ENCODE measurements at regions not wholly inside any gene's neighbourhood (a gene's known extent, or its start where the extent isn't known, plus 50 kb on each side); places are given as distances from the start of the nearest gene placed in this dataset.

DNA sequence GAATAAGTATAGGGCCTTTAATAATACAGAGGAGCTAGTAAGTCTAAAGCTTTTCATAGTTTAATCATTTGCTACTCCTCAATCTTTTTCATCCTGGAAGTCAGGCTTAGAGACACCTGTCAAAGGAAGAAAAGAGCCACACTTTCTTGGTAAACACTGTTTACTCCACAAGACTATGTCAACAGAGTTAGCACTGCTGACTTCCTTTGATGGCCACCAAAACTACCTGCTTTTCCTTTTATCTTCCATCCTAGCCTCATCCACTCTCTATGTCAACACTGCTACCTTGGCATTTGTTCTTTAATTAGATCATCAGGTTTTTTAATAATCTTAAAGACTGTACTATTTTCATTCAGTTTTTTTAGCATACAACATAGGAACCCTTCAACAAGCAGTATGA is 106.2 kb downstream of the ELAPOR2 start:
- CTCF ChIA-PET, result interaction anchor here (0.8 to 1.0 kb wide), 2 partner anchors 11 to 283 kb away, joined by 3 read pairs; no protein-coding TSS in a partner anchor

More for the DNA sequence above, 106.2 kb downstream of the ELAPOR2 start:
- Histone ChIP-seq H3K27ac (ENCODE audit: control insufficient read depth, insufficient read depth) (no peak overlapping the region), H3K4me2 (ENCODE audit: control insufficient read depth, insufficient read depth) (no peak overlapping the region), H3K9me3 (replicated peaks; ENCODE audit: control insufficient read depth, insufficient read depth, low read length) (no peaks in the 10 kb centered on the region), H3K4me1 (ENCODE audit: control insufficient read depth, insufficient read depth, low read length) (peaks cover 24% of the 10 kb centered on the region), H3K36me3 (ENCODE audit: control insufficient read depth in 2 of 2, insufficient read depth in 2 of 2, low read length in 1 of 2) (no peaks in the 10 kb centered on the region), H3K4me3 (no peak overlapping the region), H3K79me2 (ENCODE audit: control insufficient read depth, insufficient read depth, low read length) (no peaks in the 10 kb centered on the region), H3K9ac (ENCODE audit: control insufficient read depth, insufficient read depth, low read length) (no peak overlapping the region), H4K20me1 (ENCODE audit: control insufficient read depth, insufficient read depth) (no peaks in the 10 kb centered on the region), H2AFZ (ENCODE audit: control insufficient read depth, low read depth, low read length) (no peak overlapping the region), H3K27me3 (replicated peaks in 1 of 2; ENCODE audit: control insufficient read depth in 2 of 2, insufficient read depth in 2 of 2, low read length in 1 of 2) (no peaks in the 10 kb centered on the region)
- DNase-seq (ENCODE audit: low read depth, low spot score) (no peak), ATAC-seq (no peak), FAIRE-seq (peak; percentile 64)
- ChIA-PET RAD21 (ENCODE audit: unreplicated experiment) (no interaction called here), SMC1A (ENCODE audit: uncharacterized antibody, unreplicated experiment) (interaction anchor here (0.5 to 1.6 kb wide), 2 partner anchors 17 to 49 kb away, joined by 3 read pairs; no protein-coding TSS in a partner anchor), POLR2A (no interaction called here)
- no TSS peak for BruUV-seq (replicated peaks)
- TF ChIP-seq SUPT20H (IDR thresholded peaks at IDR 0.05; ENCODE audit: borderline replicate concordance, control insufficient read depth, low read depth, low read length), result no peak
- no peak for TF ChIP-seq MXI1 (IDR thresholded peaks at IDR 0.05; ENCODE audit: low read depth, low read length)
- TF ChIP-seq SMC3 (IDR thresholded peaks at IDR 0.05; ENCODE audit: borderline replicate concordance, low read length), result no peak
- TF ChIP-seq, protein P1, sequence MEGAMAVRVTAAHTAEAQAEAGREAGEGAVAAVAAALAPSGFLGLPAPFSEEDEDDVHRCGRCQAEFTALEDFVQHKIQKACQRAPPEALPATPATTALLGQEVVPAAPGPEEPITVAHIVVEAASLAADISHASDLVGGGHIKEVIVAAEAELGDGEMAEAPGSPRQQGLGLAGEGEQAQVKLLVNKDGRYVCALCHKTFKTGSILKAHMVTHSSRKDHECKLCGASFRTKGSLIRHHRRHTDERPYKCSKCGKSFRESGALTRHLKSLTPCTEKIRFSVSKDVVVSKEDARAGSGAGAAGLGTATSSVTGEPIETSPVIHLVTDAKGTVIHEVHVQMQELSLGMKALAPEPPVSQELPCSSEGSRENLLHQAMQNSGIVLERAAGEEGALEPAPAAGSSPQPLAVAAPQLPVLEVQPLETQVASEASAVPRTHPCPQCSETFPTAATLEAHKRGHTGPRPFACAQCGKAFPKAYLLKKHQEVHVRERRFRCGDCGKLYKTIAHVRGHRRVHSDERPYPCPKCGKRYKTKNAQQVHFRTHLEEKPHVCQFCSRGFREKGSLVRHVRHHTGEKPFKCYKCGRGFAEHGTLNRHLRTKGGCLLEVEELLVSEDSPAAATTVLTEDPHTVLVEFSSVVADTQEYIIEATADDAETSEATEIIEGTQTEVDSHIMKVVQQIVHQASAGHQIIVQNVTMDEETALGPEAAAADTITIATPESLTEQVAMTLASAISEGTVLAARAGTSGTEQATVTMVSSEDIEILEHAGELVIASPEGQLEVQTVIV (IDR thresholded peaks at IDR 0.05; ENCODE audit: borderline replicate concordance, partially characterized antibody), result no peak
- TF ChIP-seq NR2C2 (IDR thresholded peaks at IDR 0.05; ENCODE audit: borderline replicate concordance, control insufficient read depth, insufficient read length, low read depth), result no peak
- TF ChIP-seq, protein P2, sequence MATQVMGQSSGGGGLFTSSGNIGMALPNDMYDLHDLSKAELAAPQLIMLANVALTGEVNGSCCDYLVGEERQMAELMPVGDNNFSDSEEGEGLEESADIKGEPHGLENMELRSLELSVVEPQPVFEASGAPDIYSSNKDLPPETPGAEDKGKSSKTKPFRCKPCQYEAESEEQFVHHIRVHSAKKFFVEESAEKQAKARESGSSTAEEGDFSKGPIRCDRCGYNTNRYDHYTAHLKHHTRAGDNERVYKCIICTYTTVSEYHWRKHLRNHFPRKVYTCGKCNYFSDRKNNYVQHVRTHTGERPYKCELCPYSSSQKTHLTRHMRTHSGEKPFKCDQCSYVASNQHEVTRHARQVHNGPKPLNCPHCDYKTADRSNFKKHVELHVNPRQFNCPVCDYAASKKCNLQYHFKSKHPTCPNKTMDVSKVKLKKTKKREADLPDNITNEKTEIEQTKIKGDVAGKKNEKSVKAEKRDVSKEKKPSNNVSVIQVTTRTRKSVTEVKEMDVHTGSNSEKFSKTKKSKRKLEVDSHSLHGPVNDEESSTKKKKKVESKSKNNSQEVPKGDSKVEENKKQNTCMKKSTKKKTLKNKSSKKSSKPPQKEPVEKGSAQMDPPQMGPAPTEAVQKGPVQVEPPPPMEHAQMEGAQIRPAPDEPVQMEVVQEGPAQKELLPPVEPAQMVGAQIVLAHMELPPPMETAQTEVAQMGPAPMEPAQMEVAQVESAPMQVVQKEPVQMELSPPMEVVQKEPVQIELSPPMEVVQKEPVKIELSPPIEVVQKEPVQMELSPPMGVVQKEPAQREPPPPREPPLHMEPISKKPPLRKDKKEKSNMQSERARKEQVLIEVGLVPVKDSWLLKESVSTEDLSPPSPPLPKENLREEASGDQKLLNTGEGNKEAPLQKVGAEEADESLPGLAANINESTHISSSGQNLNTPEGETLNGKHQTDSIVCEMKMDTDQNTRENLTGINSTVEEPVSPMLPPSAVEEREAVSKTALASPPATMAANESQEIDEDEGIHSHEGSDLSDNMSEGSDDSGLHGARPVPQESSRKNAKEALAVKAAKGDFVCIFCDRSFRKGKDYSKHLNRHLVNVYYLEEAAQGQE (IDR thresholded peaks at IDR 0.05; ENCODE audit: low read depth, low read length), result no peak
- TF ChIP-seq RELA (IDR thresholded peaks at IDR 0.05; ENCODE audit: borderline replicate concordance, partially characterized antibody), result no peak
- no peak for TF ChIP-seq NR2F1 (conservative IDR thresholded peaks at IDR 0.05)
- no peak for TF ChIP-seq STAT1 (conservative IDR thresholded peaks at IDR 0.05)
- in situ Hi-C loops (cut with MboI) (no loop called here), intact Hi-C loops (cut with micrococcal nuclease; ENCODE audit: unreplicated experiment) (no loop called here)
